GM12874 (cell line): ENCODE measurements at regions not wholly inside any gene's neighbourhood (a gene's known extent, or its start where the extent isn't known, plus 50 kb on each side); places are given as distances from the start of the nearest gene placed in this dataset.
A peak's percentile ranks its signal among the peaks of the same experiment; 100 is the strongest.

Experiments used
- TF ChIP-seq, protein P1 (sequence below): IDR thresholded peaks from 2 replicates; pipeline ENCODE4 v1.5.1; 2011; ENCODE audit warnings: low read depth, mild to moderate bottlenecking, control low read depth, low read length, moderate library complexity; ENCODE audit not compliant: insufficient read depth

DNA sequence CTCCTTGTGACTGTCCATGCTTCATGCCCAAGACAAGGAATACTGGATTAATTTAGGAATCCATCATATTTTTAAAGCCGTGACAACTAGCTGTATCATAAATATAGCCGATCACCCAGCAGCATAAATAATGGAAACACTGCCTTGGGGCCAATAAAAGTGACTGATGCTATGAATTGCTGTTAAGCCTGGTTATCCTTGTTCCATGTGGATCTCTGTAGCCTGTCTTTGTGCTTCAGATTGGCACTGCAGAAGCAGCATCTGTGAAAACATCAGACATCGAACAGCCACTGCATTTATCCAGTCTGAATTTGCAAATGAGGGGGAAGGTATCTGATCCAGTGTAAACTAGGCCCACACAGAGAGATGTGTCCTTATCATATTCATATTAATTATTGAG, 1181.8 kb downstream of the SORCS1 start:
- TF ChIP-seq, protein P1, sequence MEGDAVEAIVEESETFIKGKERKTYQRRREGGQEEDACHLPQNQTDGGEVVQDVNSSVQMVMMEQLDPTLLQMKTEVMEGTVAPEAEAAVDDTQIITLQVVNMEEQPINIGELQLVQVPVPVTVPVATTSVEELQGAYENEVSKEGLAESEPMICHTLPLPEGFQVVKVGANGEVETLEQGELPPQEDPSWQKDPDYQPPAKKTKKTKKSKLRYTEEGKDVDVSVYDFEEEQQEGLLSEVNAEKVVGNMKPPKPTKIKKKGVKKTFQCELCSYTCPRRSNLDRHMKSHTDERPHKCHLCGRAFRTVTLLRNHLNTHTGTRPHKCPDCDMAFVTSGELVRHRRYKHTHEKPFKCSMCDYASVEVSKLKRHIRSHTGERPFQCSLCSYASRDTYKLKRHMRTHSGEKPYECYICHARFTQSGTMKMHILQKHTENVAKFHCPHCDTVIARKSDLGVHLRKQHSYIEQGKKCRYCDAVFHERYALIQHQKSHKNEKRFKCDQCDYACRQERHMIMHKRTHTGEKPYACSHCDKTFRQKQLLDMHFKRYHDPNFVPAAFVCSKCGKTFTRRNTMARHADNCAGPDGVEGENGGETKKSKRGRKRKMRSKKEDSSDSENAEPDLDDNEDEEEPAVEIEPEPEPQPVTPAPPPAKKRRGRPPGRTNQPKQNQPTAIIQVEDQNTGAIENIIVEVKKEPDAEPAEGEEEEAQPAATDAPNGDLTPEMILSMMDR = no peak

DNA sequence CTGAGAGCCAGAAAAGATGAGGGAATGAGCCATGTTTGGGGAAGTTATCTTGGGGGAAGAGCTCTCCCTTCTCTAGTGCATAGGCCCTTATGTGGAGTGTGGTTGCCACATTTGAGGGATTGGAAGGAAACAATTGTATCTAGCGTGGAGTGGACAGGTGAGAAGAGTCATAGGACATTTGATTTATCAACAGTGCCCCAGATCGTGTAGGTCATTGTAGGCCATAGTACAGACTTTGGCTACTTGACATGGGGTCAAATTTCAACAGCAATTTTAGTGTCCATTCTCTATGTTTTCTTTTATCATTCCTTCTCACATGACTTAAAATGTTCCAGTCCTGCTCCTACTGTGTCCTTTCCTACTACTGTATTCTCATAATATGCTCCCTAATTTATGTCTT, 1182.8 kb downstream of the SORCS1 start:
- TF ChIP-seq, protein P1 = no peak

DNA sequence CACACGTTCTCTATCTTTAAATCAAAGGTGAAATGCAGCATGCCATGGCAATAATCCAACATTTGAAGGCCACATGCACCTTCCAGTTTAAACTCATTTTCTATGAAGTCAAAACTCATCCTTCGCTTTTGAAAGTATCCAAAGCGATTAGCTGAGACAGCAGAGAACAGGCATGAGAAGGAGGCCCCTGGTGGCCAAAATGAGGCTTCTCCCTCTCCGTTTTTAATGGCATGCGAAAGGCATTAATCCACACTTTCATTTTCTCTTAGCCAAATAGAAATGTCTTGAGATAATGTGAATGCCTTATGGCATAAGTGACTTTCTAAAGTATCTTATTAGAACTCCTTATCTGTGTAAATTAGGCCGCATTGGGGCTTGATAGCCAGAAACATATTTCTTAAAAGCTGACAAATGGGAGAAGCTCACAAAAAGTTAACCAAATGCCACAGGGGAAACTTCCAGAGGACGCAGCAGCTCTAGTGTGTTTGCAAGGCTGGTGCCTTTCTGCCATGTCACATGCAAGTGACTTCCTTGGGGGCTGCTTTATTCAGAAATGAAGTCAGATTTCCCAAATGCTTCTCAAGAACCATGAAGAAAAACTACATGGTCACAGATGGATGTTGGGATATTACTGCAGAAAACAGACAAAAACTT, 1189.6 kb downstream of the SORCS1 start:
- TF ChIP-seq, protein P1 = peak; percentile 46

DNA sequence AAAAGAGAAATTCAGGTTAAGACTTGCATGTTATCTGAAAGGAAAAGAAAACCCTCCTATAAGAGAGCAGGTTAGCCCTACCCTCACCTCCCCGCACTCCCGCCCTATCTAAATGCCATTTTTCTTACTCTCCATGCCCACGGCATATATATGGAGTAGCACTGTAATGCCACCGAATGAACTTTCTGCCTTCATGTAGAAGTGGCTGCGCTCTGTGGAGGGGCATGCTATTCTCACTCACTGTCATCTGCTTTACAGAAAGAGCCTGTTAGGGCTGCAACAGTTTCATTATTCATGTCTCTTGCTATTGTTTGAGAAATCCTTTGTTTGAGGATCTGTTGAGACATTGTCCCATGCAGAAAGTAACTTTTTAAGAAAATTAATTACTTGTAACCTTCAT, 1190.6 kb downstream of the SORCS1 start:
- TF ChIP-seq, protein P1 = no peak

DNA sequence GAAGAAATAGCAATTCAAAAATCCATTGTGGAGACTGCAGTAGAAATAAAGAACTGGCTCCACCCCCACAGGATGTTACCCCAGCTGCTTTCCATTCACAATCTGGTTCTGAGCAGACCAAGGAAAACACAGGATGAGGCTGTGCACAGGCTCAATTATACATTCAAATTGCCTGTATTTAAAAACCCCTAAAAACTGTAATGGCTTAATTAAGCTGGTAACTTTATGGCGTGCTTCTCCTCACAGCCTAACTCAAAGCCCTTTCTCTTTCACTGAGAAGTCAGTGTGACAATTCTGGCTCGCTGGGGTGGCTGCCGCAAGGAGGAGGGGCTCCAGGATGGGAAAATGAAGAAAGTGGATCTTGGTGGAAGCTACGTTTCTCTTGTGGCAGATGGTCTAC, 1191.1 kb downstream of the SORCS1 start:
- TF ChIP-seq, protein P1 = no peak

DNA sequence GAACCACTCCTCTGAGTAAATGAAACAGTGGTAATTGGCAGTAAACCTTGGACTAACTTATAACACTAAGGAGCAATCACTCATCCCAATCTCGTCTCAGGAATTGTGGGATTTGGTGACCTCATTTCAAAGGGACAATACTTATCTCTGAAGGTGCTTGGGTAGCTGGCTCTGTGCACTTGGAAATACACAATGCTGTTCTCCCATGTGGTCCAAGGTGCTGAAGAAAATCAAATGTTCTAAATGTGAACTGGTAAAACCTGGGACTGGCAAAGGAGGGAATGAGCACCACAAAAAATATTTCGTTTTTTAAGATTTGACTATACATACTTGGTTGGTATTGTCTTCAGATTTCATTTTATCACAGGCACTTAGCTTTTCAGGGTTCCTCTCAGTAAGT, 1193.0 kb downstream of the SORCS1 start:
- TF ChIP-seq, protein P1 = no peak

DNA sequence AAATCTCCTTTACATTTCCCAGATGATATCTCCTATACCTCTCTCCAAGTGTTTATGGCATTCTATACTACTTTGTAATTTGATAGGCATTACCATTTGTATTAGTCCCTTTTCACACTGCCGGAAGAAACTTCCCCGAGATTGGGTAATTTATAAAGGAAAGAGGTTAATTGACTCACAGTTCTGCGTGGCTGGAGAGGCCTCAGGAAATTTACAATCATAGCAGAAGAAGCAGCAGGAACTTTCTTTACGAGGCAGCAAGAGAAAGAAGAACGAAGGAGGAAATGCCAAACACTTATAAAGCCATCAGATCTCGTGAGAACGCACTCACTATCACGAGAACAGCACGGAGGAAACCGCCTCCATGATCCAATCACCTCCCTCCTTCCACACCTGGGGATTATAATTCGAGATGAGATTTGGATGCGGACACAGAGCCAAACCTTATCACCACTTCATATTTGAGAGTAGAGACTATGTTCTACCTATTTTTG, 1194.6 kb downstream of the SORCS1 start:
- TF ChIP-seq, protein P1 = no peak

DNA sequence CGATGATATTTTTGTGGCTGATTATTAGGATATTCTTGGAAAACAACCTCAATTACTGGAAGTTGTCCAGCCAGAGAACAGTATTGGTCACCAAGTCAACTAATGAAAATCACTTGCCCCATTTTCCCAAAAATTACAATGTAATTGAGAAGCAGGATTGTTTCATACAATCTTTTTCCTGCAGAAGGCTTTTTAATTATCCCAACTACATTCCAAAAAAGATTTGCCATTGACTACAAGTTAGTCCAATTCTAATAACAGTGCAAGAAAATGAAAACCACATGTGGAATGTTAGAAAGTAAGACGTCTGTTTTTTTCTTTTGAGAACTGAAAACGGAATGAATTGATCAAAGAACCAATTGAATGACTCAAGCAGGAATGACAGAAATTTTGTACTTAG, 1195.8 kb downstream of the SORCS1 start:
- TF ChIP-seq, protein P1 = no peak
